LNCAP (cell line): ENCODE measurements at regions not wholly inside any gene's neighbourhood (a gene's known extent, or its start where the extent isn't known, plus 50 kb on each side); places are given as distances from the start of the nearest gene placed in this dataset.

Experiments used
- TF ChIP-seq, protein P1 (sequence below): fragments of 450-650 bp; IDR thresholded peaks from 2 replicates; pipeline ENCODE4 v1.5.1; 2017; ENCODE audit warnings: mild to moderate bottlenecking

DNA sequence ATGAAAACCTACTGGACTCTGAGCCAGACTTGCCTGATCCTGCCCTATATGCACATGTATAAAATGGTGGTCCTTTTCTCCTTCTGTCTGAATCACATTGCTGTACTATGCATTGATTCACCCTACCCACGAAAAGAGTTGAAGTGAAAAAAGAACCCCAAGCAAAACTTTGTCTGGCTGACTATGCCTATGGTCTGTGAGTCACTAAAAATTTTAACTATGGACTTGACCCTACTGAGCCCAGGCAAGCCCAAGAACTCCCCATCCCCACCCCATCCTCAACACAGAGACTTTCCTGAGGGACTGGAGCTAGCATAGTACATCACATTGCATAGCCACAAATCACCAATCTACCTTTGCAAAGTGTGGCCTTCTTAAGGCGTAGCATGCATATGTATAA lies 116.6 kb upstream of the TENM3 start:
- TF ChIP-seq, protein P1, sequence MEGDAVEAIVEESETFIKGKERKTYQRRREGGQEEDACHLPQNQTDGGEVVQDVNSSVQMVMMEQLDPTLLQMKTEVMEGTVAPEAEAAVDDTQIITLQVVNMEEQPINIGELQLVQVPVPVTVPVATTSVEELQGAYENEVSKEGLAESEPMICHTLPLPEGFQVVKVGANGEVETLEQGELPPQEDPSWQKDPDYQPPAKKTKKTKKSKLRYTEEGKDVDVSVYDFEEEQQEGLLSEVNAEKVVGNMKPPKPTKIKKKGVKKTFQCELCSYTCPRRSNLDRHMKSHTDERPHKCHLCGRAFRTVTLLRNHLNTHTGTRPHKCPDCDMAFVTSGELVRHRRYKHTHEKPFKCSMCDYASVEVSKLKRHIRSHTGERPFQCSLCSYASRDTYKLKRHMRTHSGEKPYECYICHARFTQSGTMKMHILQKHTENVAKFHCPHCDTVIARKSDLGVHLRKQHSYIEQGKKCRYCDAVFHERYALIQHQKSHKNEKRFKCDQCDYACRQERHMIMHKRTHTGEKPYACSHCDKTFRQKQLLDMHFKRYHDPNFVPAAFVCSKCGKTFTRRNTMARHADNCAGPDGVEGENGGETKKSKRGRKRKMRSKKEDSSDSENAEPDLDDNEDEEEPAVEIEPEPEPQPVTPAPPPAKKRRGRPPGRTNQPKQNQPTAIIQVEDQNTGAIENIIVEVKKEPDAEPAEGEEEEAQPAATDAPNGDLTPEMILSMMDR, result no peak

DNA sequence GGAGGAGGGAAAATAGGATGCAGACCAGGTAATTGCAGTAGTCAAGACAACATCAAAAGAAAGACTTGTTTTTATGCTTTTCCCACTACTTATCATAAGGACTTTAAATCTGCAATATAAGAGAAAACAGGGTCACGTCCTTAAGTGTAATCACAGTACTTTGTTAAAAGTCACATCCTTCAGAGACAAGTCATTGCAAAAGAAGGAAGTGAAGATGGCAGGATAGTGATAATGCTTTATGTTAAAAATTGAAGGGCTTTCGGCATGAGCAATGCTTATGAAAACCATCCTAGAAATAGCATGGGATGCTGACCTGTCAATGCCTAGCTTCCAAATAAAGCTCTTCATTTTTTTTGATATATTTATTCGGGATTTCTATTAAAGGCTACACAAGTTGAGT lies 110.2 kb upstream of the TENM3 start:
- TF ChIP-seq, protein P1, result no peak

DNA sequence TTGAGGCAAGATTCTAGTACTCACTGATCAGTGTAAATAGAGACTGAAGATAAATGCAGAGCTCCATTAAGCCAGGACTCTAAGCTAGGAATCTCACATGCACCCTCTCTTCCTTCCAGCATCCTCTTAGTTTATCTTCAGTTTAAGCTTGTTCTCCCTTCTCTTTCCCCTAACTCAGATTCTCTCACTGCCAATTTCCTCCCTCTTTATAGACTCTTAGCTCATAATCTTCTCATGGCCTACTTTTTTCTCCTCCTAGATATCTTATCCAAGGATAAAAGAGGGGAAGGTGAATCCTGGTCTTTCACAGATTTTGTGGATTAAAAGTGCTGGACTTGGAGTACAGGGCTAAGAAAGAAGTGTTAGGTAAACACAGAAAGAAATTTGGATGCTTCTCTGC lies 108.9 kb upstream of the TENM3 start:
- TF ChIP-seq, protein P1, result no peak

DNA sequence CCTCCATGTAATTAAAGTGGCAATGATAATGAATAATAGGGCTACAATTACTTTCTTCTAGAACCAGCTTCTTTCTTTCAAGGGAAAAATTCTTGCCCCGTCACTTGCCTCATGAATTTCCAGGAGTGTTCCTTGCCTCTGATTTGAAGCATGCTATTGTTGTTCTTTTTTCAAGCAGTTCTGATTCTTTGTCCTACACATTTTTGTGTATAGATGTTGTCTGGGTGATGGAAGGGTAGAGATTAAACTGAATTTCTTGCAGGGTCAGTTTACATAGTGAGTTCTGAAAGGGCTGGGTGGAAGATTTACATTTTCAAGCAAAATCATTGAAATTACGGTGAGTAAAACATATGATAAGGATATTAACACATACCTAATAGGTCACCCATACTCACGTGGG lies 107.0 kb upstream of the TENM3 start:
- TF ChIP-seq, protein P1, result no peak

DNA sequence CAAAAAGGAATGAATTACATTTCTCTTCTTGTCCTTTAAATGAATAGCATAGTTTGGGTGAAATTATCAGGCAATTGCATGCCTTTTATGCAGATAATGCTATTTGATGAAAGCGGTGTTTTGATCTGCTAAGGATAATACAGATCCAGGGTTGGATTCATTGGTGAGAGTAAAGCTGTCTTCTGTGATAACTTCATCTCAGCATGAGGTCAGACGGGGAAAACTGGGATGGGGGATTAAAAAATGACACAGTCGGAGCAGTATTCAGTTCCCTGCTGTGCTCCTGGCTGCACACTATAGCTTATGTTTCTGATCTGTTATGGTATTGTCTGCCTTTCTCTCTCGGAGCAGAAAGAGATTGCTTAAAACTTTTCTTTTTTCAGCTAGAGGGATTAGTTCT lies 105.9 kb upstream of the TENM3 start:
- TF ChIP-seq, protein P1, result no peak

DNA sequence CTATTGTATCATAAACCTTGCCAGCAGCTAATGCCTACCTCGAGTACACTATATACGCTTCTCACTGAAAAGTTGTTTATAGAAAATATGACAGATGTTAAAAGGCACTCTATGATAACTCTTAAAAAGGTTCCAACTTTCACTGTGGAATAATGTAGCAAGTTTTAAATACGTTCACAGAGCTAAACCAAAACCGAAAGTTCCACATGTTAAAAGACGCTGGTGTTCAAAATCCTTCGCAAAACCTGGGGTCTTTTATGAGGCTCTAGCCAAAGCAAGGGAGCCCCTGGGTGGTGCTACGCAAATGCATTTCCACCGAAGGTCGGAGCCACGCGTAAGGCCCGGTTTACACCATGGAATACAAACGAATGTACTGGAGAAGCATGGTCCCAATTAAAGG lies 103.7 kb upstream of the TENM3 start:
- TF ChIP-seq, protein P1, result no peak

DNA sequence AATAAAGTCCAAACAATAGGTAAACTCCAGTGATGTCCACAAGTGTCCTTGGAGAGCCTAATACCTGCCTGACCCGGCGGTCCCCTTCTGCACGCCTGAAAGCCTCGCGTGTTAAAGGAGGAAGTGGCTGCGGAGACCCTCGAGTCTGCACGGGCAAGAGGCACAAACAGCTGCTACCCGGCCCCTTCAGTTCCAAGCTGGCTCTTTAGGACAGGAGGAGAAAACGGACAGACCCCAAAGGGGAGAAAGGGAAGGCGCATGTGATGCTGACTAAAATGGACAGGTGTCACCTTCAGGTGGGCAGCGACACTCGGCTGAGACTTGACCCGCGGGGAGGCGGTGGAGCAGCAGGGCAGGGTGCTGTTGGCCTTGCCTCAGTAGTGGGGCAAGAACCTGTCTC lies 102.7 kb upstream of the TENM3 start:
- TF ChIP-seq, protein P1, result no peak

DNA sequence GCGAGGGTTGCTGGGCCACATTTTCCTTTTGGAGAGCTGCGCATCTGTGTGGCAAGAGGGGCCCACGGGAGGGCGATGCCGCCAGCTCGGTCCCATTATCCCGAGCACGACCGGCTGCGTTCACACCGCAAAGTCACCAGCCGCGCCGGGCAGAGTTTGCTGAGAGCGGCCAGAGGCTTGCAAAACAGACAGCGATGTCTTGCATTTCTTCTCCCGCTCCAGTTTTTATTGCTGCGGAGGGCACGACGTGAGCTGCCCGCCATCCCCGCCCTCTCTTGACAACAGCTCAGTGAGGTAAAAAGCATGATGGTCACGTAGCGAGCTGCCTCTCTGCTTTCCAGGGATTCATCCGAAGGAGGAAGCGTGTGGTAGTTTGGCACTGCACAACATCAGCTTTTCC lies 102.1 kb upstream of the TENM3 start:
- TF ChIP-seq, protein P1, result no peak
